ENCODE measurements at regions not wholly inside any gene's neighbourhood (a gene's known extent, or its start where the extent isn't known, plus 50 kb on each side); places are given as distances from the start of the nearest gene placed in this dataset.

- no peak for DNase-seq
Measured at GRCh38 chr16:86093801-86094750, 195.1 kb downstream of the IRF8 start.

DNA sequence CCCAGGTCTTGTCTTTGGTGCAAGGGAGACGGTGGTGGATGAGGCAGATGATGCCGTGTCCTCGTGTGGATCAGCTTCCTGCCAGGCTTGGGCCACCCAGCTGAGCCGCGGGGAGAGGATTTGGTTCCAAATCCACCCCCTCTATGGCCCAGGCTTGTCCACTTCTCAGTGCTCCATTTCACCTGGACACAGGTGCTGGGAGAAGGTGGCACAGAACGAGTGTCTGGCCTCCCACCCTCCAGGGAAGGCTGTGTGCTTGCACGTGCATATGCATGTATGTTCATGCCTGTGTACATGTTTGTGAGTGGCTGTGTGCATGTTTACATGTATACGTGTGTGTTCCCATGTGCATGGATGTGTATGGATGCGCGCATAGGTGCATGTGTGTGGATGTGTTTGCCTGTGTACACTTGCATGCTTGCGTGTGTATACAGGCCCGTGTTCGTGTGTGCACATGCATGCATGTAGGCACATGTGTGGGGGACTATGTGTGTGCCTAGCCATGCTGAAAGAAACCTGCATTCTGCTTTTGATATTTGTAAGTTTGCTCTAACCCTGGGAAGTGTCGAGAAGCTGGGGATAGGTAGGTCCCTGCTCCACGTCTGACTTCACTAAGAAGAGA is 196.3 kb downstream of the IRF8 start:
- no peak for DNase-seq

- DNase-seq, result no peak
Measured at GRCh38 chr16:86095906-86096485, 197.0 kb downstream of the IRF8 start.

DNA sequence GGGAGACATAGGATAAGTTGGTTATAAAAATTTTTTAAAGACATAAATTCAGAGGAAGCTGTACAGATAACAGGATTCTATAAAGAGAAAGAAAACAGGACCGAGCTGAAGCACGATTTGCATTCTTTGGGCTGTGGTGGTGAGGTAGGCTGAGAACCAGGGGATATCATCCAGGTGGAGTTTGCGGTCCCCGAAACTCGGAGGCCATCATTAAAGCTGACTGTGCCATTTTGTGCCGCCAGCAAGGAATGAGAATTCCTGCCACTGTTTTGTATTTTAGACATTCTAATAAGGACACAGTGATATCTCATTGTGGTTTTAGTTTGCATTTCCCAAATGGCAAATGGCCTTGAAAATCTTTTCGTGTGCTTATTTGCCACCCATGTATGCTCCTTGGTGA is 197.9 kb downstream of the IRF8 start:
- DNase-seq, result no peak

DNA sequence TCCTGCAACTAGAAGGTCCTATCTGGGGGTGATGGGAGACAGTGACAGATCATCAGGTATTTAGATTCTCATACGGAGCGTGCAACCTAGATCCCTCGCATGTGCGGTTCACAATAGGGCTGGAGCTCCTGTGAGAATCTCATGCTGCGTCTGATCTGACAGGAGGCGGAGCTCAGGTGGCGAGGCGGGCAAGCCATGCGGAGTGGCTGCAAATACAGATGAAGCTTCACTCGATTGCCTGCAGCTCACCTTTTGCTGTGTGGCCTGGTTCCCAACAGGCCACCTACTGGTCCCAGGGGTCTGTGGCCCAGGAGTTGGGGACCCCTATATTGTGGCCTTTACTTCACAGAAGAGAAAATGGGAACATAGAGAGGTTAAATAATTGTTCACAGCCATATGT is 200.4 kb downstream of the IRF8 start:
- DNase-seq, result no peak

- DNase-seq, result no peak
Measured at GRCh38 chr16:86100205-86101136, 201.5 kb downstream of the IRF8 start.

GRCh38 chr16:86101137-86101896 is 202.4 kb downstream of the IRF8 start:
- no peak for DNase-seq

DNA sequence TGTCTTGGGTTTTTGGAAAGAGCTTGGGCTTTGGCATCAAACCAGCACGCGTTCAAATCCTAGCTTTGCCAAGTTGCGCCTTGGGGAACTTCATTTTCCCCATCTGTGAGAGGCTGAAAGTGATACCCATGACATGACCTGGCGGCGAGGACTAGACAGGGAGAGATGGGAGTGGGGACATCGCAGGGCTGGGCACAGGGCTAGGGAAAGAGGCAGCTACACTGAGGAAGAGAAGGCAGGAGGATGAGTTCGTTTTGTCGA is 202.9 kb downstream of the IRF8 start:
- DNase-seq, result no peak

DNA sequence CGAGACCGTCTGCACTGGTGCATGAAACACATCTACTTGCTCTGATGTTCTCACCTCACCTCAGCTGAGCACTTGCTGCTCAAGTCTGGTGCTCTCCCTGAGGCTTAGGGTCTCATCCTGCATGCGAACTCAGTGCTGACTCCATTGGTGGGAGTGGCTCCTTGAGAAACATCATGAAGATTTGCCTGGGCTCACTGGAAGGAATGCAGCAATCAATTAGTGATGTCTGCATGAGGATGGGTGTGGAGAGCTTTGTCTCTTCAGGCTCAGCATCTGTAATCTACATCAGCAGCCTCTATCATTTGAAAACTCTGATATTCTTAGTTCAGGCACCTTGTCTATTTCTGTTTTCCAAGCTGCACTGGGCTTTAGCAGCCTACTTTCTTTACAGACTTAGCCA is 204.4 kb downstream of the IRF8 start:
- DNase-seq, result no peak

DNA sequence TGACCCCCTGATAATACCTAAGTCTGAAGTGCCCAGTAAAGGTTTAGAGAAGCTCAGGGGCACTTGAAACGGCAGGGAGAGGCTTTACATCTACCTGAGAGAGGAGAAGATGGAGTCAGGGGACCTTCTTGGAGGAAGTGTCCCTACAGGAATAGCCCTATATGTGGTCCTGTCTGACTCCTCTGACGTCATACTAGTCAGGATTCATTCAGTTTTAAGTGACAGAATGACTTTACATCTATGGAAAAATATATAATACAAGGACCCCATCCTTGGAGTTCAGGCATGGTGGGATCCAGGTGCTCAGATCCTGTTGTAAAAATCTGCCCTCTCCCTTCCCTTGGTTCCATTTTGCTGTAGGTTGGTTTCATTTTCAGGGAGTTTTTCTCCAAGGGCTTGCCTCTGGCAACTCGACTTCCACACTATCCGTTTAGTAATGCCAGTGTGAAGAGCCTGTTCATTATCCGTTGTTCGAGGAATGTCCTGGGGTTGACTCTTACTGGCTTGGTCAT is 205.6 kb downstream of the IRF8 start:
- no peak for DNase-seq

DNA sequence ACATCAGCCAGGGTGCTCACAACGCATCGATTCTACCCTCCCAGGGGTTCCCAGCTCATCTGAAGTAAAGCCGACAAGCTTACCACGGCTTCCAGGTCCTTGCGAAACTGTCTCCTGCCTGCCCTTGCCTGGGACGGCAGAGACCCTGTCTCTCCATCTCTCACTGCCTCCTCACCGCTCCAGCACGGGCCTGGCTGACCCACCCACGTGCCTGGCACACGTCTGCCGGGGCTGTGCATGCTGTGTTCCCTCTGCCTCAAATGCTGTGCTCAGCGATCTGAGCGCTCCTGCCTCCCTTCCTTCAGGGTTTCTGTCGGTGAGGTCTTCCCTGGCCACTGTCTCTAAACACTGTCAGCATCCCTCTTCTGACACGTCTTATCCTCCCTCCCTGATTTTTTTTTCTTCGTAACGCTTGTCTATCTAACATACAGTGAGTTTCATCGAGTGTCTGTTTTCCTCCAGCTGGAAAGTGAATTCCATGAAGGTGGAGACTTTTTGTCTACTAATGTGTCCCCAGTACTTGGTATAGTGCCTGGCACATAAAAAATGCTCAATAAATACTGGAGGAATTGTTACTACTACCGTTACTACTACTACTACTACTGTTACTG is 208.4 kb downstream of the IRF8 start:
- no peak for DNase-seq

DNA sequence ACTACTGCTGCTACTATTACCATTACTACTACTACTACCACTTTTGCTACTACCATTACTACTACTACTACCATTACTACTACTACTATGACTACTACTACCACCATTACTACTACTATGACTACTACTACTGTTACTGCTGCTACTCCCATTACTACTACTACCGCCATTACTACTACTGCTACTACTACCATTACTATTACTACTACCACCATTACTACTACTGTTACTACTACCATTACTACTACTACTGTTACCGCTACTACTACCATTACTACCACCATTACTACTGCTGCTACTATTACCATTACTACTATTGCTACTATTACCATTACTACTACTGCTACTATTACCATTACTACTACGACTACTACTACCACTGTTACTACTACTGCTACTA is 209.1 kb downstream of the IRF8 start:
- DNase-seq, result no peak

DNA sequence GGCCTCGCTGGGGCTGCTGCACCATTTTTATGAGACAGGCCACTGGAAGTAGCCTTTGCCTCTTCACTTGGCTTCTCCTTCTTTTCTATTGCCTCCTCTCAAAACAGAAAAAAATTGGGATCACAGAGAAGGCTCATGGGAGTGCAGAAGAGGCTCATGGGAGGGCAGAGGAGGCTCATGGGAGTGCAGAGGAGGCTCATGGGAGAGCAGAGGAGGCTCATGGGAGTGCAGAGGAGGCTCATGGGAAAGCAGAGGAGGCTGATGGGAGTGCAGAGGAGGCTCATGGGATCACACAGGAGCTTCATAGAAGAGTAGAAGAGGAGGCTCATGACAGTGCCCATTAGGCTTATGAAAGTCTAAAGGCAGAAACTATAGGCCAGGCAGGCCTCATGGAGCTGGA is 211.2 kb downstream of the IRF8 start:
- DNase-seq, result no peak

DNA sequence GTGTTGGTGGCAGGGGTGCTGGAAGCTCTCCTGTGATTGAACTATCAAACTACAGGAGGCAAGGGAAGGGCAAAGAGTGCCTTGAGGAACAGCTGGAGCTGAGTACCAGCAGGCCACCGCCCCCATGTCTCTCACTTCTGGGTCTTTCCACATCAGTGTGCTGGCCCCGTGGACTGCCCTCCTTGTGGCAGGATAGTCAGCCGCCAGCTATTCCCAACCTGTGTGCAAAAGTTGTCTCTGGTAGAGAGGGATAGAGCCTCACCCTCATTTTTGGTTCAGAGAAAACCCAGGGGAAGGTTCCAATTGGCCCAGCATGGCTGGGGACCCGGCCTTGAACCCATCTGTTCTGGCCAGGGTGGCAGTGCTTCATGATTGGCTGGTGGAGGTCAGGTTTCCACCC is 211.8 kb downstream of the IRF8 start:
- no peak for DNase-seq

DNA sequence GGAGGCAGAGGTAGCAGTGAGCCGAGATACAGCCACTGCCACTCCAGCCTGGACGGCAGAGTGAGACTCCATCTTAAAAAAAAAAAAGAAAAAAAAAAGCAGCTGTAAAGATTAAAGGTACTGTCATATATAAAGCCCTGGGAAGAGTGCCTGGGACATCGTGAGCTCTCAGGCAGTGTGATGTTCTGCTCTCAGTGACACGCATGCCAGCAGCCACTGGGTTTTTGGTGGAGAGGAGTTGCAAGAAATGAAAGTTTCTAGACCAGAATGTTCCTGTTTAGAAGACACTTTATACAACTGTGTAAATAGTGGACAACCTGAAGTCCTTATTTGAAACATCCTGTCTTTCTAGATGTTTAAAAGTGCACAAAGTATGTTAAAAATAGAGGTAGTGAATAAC is 213.2 kb downstream of the IRF8 start:
- no peak for DNase-seq

GRCh38 chr16:86117235-86117634 is 218.3 kb downstream of the IRF8 start:
- no peak for DNase-seq

DNA sequence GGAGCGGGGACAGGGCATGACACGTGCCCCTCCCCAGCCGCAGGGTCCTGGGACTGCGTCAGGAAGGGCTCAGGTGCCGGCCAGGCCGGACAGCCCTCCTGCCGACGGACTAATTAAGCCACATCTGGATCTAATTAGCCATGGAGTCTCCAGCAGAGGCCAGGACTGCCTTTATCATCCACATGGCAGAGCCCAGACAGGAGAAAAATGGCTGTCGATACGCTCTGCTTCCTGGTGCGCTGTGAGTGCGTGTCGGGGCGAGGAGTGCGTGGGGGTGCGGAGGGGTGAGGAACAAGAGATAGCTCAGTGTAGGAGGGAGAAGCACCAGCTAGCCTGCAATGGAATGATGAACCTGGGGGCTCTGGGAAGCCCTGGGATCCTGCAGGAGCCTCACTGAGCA is 218.8 kb downstream of the IRF8 start:
- no peak for DNase-seq

DNA sequence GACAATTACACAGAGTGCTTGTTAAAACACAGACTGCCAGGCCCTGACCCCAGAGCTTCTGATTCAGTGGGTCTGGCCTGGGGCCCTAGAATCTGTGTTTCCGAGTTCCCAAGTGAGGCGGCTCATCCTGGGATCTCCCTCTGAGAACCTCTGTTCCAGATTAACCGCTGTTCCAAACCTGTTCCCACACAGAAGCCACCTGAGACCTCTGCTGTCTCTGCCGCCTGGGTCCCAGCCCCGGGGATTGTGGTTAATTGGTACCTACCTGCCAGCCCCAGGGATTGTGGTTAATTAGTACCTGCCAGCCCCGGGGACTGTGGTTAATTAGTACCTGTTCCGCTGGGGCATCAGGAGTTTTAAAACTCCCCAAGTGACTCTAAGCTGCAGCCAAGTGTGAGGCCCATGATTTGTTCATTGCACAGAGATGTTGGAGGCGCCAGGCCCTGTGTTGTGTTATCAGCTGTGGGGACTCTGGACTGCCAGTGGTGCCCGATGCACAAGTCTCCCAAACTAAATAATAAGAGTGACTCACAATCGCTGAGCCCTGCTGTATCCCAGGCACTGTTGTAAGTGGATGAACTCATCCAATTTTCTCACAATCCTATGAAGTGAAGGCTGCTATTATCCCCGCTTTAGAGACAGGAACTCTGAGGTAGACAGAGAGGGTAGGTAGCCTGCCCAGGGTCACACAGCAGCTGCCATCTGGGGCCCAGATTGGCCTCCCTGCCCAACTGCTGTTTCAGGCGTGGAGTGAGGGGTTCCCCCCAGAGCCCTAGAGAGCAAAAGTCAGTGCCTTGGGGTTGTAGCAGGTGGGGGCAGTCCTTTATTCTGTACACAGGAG is 219.7 kb downstream of the IRF8 start:
- DNase-seq, result no peak

GRCh38 chr16:86120201-86121192 is 221.5 kb downstream of the IRF8 start:
- no peak for DNase-seq
